ENCODE measurements at regions not wholly inside any gene's neighbourhood (a gene's known extent, or its start where the extent isn't known, plus 50 kb on each side); places are given as distances from the start of the nearest gene placed in this dataset.
"Not testable (repeated sequence)": the region's sequence is repeated elsewhere in the genome, so short reads cannot be mapped to it uniquely, and the experiment has no call there.

DNA sequence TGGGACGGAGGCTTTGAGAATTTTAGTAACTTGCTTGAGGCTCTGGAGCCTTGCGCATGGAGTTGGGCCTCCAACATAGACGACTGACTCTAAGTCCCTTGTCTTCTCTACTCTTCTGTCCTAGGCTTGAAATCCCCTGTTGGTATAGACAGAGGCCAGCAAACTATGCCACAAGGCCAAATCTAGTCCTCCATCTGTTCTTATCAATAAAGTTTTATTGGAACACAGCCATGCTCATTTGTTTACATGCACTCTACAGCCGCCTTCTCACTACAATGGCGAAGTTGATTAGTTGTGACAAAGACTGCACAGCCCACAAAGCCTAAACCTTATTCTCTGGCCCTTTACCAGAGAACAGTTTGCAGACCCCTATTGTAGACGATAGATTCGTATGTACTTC is 174.1 kb upstream of the ZFP64 start:
- no peak for DNase-seq

DNA sequence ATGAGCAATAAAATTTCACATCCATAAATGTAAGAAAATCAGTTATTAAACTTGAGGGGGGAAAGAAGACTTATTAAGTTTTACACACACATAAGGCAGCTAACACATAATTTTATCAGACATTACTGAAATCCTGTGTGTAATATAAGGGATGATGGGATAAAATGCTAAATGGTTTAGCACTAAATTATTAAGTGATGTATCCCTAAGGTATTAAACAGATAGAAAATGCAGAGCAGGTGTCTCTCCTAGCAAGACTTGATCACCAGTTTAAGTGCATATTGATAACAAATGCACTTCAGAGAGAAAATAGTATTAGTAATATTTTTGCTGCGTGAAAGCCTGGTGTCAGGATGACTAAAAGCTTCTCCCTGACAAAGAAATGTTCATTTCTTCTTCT is 172.8 kb upstream of the ZFP64 start:
- DNase-seq, result no peak

DNA sequence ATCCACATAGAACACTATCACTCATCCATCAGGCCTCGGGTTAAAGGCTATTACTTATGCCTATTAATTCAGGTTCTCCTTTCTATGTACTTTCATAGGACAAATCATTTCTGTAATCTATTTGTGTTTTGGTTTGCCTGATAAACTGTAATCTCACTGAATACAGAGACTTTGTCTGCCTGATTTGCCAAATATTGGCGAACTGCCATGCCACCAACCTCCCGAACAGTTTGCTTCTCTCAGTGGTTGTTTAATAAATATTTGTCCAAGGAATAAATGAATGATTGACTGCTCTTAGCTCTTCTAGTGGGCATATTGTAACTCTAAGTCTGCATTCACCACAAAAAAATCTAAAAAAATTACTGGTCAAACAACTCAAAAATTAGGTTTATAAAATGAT is 170.1 kb upstream of the ZFP64 start:
- DNase-seq, result no peak

DNA sequence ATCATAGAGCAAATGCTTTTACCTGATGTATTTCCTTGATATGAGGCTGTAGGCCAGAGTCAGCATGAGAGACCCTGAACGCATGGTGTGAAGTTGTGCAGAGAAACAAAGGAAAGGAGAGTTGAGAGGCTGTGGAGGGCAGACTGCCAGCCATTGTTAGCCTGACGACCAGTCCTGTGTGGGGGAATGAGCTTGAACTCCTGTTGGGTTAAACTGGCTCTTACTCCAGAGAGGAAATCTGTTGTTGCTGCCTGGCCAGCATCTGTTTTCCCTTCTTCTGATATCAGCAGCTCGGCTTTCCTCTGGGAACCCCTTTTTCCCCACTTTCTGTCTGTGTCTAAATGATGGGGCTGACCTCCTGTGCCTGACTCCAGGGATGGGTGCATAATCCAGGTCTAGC is 158.2 kb upstream of the ZFP64 start:
- DNase-seq, result no peak

DNA sequence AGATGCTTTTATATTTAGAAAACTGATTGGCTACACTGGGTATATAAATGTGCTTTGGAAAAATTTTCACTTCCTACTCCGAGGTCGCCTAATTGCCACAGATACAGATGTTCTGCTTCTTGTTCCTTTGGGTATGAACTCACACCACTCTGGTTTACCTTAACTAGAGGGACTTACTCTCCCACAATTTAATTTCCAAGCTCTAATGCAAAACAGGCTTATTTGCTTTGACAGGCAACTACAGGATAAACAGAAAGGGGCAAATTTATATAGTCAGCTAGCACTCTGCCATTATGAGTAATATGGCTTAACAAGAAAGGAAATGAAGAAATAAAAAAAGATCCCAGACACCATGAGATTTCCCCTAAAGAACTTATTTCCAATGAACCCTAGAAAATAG is 156.9 kb upstream of the ZFP64 start:
- DNase-seq, result no peak

DNA sequence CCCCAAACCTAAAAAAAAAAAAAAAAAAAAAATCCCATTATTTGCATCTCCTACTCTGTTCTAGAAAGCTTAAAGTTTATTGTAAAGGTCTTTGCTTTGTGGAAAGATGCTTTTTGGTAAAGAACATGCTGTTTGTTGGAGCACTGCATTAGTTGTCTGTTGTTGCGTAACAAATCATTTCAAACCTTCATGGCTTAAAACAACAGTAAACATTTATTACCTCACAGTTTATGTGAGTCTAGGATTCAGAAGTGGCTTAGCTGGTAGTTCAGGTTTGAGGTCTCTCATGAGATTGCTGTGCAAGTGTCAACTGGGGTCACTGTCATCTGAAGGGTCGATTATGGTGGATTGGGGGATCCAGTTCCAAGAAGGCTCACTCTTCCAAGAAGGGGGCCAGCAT is 155.2 kb upstream of the ZFP64 start:
- no peak for DNase-seq

DNA sequence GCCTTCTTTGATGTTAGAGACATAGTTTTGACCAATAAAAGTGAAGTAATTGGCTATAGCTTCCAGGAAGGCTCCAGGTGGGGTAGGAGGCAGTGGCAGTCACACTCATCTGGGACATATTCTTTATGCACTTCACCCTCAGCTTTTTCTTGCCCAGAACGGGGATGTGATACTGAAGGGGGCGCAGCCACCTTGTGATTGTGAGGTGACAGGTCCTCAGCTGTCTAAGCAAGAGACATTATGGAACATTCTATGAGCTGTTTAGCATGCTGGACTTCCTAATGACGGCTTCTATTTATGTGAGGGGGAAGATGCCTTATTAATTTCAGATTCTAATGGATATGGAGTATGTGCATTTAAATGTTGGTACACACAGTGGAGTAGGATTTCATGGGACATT is 151.3 kb upstream of the ZFP64 start:
- no peak for DNase-seq

DNA sequence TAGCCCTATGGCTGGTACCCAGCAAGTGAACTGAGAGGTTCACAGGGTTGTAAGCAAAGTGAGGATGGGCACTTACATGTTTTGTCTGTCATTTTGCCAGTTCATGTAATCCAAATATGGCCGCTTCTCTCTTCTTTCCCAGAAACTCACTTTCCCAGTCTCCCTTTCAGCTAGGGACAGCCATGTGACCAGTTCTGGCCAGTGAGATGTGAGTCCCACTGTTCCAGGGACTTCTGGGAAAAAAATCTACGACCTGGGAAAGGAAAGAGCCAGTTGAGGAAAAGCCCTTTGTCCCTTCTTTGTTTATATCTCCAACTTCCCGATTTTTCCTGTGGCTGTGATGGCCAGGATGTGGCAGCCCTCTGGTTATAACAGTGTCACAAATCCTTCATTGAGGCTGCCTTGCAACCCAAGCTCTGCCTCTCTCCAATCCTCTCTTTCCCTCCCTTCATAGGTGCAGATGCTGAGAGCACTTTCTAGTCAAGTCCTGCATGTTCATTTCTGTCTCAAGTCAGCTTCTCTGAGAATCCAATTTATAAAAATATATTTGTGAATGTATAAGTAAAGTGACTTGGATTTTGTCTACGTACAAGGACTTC is 148.6 kb upstream of the ZFP64 start:
- peak; percentile 9 for DNase-seq

DNA sequence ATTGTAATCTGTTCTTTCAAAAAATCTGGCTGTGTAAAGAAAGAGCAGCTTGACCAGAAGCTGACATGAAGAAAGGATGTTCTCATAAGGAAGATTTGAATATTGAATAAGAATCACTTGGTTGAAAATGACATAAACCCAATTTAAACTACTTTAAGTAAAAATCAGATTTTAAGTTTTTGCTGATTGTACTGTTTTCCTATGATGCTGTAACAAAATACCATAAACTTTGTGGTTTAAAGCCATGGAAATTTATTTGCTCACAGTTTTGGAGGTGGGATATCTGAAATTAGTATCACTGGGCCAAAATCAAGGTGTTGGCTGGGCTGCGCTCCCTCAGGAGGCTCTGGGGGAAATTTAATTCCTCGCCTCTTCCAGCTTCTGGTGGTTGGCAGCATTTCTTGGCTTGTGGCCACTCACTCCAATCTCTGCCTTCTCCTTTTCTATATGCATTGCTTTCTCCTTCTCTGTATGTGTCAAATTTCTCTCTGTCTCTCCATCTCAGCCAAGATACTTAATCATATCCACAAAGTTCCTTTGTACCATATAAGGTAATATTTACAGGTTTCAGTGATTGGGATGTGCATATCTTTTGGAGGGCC is 141.2 kb upstream of the ZFP64 start:
- DNase-seq, result no peak

DNA sequence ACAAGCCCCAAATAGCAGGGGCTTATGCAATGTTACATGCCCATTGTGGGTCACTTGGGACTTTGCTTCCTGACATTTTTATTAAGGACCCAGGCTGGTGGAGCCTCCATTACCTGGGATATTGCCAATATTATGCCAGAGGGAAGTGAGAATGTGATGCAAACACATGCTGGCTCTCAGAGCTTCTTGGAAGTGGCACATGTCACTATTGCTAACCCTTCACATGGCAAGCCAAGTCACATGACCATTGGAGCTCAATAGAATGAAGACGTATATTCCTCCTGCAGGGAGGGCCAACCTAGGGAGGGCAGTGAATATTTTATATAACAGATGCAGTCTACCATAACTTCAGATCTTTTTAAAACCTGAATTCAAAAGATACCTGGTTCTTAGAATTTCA is 140.7 kb upstream of the ZFP64 start:
- no peak for DNase-seq

DNA sequence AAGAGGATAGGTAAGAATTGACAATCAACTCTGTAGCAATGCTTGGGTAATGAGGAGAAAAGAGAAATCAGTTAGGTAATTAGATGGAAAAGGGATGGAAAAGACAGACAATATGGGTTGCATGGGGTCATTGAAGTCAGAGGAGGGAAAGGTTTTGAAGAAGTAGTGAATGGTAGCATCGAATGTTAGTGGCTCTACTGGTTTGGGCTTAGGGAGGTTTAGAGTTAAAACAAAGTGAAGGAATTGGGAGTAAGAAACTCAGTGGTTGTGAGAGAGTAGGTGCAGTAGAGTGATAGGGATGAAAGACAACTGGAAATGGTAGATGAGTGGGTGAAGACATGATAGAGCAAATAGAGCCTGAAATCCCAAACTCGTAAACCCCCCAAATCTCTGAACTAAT is 140.1 kb upstream of the ZFP64 start:
- no peak for DNase-seq

DNA sequence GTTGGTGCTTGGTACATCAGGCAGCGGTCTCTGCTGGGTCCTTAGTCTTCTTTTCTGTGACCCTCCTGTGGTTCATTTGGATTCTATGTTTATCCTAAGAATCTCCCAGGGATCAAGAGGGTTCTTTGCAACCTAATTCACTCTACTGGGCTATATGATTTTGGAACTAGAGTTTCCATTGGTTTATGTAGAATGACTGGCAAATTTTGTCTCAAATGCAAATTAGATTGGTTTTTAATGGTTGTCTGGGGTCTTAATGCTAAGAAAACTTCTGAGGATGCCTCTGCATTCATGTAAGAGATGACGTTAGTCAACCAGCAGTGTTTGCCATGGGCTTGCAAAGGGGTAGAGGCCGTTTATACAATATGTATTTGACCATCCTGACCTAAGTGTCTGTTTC is 129.8 kb upstream of the ZFP64 start:
- no peak for DNase-seq

DNA sequence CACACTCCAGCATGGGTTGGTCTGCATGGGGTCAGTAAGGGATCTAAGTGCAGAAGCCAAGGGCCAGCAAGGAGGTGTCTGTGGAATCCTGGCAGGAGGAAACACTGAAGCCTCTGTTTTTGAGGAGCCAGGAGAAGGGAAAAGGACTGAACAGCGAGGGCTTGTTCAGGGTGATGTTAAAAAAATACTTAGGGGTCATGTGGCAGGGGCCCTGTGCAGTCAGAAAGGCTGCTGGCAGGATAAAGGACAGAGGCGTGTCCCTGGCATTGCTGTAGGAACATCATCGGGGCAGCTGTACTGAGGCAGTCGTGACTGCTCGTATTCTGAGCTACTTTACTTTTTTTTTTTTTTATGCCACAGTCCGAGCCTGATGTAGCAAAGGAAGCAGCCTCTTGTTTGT is 127.1 kb upstream of the ZFP64 start:
- DNase-seq, result no peak

DNA sequence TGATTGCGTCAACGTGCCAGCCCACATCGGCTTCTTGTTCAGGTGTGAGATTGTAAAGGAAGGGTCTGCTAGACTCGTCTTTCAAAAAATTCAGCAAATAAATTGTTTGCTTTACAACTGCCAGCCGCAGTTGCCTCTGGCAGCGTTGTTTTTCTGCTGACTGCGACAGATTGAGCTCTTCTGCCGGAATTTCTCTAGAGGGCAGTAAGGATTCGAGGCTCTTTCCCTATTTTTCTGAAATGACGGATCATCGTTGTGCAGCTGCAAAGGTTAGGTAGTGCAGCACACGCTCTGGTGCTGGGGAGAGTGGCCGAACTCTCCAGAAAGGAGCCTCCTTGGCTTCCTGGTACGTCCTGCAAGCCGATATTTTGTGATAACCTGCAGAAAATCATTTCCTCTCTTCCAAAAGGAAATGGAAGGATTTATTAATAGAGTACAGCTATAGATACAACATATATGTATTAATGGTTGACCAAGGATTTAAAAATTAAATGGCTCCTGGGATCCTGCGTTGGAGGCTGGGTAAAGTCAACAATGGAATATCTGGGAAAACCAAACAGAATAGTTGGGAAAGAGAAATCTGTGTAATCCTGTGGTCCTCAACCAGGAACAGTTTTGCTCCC is 121.9 kb upstream of the ZFP64 start:
- DNase-seq, result peak; percentile 67

DNA sequence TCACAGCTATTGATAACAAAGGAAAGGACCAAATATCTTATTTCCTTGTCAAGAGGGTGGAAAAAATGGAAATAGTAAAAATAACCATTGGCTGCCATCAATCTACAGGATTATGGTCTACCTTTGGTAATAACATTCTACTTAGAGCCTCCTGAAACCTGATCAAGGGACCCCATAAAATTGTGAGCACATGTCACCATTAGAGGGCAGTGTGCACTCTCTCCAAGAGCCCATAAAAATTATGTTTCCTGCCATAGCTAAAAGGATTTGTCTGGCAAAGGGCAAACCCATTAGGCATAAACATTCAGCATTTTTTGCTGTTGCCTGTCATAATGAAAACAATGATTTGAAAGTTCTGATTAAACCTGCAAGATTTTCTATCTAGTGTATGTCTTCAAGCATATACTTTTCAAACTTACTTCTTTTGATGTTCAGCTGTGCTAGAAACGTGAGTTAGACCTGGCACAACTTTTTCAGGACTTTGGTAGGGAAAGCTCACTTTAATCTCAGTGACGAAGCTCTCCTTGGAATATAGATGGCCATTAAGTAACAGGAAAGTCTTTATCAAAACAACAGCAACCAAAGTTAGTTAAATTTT is 120.7 kb upstream of the ZFP64 start:
- peak; percentile 69 for DNase-seq

DNA sequence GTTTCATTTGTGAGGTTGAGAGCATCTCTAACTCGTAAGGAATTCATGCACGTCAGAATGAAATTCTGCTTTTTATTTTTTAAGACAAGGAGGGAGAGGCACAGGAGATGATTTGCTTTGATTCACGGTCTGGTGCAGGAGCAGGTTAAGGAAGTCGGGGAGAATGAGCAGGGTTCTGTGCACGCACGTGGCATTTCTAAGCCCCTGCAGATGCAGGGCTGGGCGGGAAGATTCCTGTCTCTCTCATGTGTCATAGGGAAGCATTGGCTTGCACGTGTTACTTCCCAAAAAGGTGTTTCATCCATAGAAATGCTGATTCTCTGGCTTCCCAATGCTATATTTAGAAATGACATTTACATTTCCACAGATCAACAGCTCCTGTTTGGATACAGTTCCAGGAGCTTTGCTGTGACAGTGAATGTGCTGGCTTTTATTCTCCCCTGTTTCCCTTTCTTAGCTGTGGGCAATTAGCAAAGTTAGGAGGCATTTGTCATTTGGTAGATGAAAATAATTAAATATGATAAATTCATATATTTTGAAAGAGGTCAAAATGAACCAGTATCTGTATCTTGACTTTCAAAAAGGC is 119.7 kb upstream of the ZFP64 start:
- DNase-seq, result no peak

DNA sequence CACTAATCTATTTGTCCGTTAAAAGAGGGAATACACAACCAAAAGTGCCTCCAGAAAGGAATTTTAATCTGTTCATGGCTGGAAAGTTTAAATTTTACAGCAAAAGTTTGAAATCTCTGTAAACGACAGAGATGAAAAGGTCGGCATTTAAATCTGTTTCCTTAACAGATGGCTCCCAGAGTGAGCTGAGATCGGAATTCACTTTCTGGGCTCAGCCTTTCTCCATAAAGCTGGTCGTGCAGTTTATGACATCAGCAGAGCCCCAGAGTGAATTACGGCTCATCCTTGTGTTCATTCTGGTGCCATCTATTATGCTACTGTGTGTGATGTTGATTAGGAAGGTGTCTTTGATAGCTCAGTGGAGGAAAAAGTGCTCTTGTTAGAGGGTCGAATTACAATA is 117.6 kb upstream of the ZFP64 start:
- no peak for DNase-seq

DNA sequence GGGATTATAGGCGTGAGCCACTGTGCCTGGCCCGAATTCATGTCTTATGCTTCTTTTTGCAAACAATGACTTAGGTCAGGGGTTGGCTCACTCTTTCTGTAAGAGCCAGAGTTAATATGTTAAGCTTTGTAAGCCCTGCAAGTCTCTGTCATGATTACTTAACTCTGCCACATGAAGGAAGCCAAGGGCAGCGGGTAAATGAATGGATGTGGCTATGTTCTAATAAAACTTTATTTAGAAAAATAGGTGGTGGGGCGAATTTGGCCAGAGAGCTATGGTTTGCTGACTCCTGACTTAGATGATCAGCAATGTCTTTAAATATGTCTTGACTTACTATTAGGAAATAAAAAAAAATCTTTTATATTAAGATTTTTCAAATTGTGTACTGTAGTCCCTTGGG is 114.9 kb upstream of the ZFP64 start:
- no peak for DNase-seq

DNA sequence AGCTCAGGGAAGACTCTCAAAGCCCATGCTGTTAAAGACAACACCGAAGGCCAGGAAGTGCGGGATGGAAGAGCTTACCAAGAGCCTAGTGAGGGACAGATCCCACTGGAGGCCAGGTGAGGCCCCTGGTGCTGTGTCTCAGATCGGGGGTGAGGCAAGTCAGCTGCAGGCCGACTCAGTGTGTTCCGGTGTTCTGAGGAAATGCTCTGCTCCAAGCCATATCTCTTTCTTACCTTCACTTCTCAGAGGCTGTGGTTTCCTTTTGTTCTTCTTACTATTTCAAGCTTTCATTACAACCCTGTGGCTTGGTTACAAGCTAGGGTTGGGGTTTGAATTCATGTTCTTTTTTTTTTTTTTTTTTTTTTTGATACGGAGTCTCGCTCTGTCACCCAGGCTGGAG is 114.3 kb upstream of the ZFP64 start:
- DNase-seq, result no peak

DNA sequence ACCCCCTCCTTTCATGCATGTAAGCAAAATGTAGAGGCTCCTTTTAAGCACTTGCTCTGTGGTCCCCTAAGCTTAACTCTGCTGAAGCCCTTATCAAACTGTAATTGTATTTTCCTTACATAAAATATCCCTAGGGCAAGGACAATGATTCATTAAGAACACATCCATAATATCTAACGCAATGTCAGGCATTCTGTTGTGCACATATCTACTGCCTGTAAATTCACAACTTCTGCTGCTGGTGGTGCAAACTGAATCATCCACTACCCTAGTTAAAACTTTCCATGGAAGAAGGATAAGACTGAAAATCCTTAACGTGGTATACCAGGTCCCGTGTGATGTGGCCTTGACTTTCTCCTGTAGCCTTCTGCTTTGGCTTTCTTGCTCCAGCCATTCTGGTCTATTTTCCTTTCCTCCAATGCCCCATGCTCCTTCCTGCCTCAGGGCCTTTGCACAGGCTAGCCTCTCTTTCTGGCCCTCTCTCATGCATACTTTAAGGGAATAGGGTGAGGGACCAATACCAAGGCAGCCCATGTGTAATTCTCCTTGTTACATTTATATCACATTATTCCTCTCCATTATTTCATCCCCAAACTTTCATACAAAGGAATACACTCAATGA is 113.6 kb upstream of the ZFP64 start:
- no peak for DNase-seq

DNA sequence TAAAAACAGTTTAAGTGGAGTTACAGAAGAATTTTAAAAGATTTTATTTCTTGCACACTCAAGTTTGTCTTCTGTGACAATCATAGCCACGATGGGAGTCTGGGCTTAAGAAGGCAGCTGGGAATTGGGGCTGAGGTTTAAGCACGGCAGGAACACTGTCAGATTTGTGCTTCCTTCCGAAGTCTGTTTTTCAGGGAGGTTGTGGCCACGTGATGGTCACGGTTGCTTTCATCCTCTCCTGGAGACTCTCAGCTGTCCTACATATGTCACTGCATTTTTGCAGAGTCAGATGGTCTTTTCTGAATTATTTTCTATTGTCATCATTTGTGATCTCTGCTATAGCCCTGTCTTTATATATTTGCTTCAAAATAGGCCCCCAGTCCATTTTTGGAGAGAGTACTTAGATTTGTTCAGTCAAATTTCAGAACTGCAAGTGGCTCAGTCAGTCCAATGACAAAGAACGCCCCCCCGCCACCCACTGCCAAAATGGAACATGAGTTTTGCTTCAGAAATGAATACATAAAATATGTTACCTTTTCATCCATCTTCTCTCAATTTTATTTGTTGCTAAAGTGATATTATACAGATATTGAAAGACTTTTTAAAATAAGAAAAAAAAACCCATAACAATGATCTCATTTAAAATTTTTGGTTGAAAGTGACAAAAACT is 111.8 kb upstream of the ZFP64 start:
- DNase-seq, result no peak

DNA sequence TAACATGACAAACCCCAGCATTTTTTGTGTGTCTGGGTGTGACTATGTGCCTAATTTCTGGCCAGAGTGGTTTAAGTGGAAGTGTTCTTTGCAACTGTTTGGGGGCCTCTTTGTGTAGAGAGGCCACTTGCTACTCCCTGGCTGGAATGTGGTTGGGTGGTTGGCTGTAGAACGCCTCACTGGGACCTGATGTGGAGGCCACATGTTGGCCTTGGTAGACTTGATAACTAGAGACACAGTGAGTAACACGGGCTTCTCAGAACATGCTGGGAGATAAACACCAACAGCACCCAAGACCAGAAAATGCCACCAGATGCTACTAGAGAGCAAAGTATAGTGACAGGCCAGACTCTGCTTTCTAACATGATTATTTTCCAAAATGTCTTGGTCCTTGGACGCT is 111.2 kb upstream of the ZFP64 start:
- no peak for DNase-seq

DNA sequence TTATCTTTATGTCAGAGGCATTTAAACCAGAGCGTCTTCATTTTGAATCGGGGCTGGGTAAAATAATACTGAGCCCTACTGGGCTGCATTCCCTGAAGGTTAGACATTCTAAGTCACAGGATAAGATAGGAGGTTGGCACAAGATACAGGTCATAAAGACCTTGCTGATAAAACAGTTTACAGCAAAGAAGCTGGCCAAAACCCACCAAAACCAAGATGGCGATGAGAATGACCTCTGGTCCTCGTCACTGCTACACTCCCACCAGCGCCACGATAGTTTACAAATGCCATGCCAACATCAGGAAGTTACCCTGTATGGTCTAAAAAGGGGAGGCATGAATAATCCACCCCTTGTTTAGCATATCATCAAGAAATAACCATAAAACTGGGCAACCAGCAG is 110.5 kb upstream of the ZFP64 start:
- not testable (repeated sequence) for DNase-seq

Data from fibroblast of skin of right biceps (primary cell).